SK-N-SH (cell line): ENCODE measurements at regions not wholly inside any gene's neighbourhood (a gene's known extent, or its start where the extent isn't known, plus 50 kb on each side); places are given as distances from the start of the nearest gene placed in this dataset.

Experiments
- CTCF ChIA-PET: fragments of 300-600, 350-600 bp; formaldehyde crosslinking; extraction: SDS; loops from one replicate; lab custom pipeline; 2021; lab: Yijun Ruan, JAX
- POLR2A ChIA-PET: fragments of 350-600 bp; sonication (Branson Sonifier 250); formaldehyde crosslinking; extraction: SDS; loops from one replicate; lab custom pipeline; 2020; ENCODE audit warnings: antibody characterized with exemption, inconsistent platforms; lab: Yijun Ruan, JAX
- DNase-seq: peaks from one replicate; pipeline ENCODE4 v3.0.0; 2012
- H2AFZ ChIP-seq: fragments of 200-600 bp; sonication (generic); 2 replicates; pipeline ENCODE4 v1.8.1; 2016; ENCODE audit warnings: antibody characterized with exemption, mild to moderate bottlenecking, low read depth
- H3F3A ChIP-seq: fragments of 200-600 bp; sonication (generic); replicated peaks from 2 replicates; pipeline ENCODE3; 2016; ENCODE audit warnings: antibody characterized with exemption, mild to moderate bottlenecking; ENCODE audit not compliant: insufficient read depth
- H3K27ac ChIP-seq, 2 experiments: fragments of 200-500 bp in 1 of 2; fragments of 200-600 bp in 1 of 2; sonication (Bioruptor generic) in 1 of 2; sonication (generic), shearing (Covaris generic) in 1 of 2; 2 replicates each; pipeline versions ENCODE4 v1.5.1 to v1.6.1; 2014 to 2016; ENCODE audit warnings: low read depth in 2 of 2, inconsistent platforms in 1 of 2, low read length in 1 of 2, mild to moderate bottlenecking in 1 of 2, mixed read lengths in 1 of 2
- H3K27me3 ChIP-seq: fragments of 200-600 bp; sonication (generic), shearing (Covaris generic); 2 replicates; pipeline ENCODE4 v1.6.1; 2016; ENCODE audit warnings: mixed run types; ENCODE audit not compliant: insufficient read depth
- H3K36me3 ChIP-seq, 2 experiments: fragments of 200-500 bp in 1 of 2; fragments of 200-600 bp in 1 of 2; sonication (Bioruptor generic) in 1 of 2; sonication (generic) in 1 of 2; replicated peaks in 1 of 2; 2 replicates each; pipeline versions ENCODE3 to v1.5.1; 2014 to 2016; ENCODE audit warnings: low read length in 1 of 2, mild to moderate bottlenecking in 1 of 2; ENCODE audit not compliant: insufficient read depth in 2 of 2, control insufficient read depth in 1 of 2
- H3K4me1 ChIP-seq, 2 experiments: fragments of 200-500 bp in 1 of 2; fragments of 200-600 bp in 1 of 2; sonication (Bioruptor generic) in 1 of 2; sonication (generic), shearing (Covaris generic) in 1 of 2; 2 replicates each; pipeline versions ENCODE4 v1.5.1 to v1.6.1; 2014 to 2016; ENCODE audit warnings: low read depth in 1 of 2, low read length in 1 of 2, mixed run types in 1 of 2; ENCODE audit not compliant: insufficient read depth in 2 of 2, control insufficient read depth in 1 of 2
- H3K4me2 ChIP-seq: fragments of 200-600 bp; sonication (generic), shearing (Covaris generic); 2 replicates; pipeline ENCODE4 v1.6.1; 2017; ENCODE audit warnings: mixed run types
- H3K4me3 ChIP-seq, 2 experiments: fragments of 200-500 bp in 1 of 2; fragments of 200-600 bp in 1 of 2; sonication (Bioruptor generic) in 1 of 2; sonication (generic), shearing (Covaris generic) in 1 of 2; 2 replicates each; pipeline versions ENCODE4 v1.5.1 to v1.8.1; 2014 to 2016; ENCODE audit warnings: low read depth in 2 of 2, inconsistent platforms in 1 of 2, low read length in 1 of 2, mild to moderate bottlenecking in 1 of 2, mixed read lengths in 1 of 2, moderate library complexity in 1 of 2
- H3K79me2 ChIP-seq: fragments of 200-600 bp; sonication (generic); 2 replicates; pipeline ENCODE4 v1.8.1; 2017; ENCODE audit warnings: mild to moderate bottlenecking; ENCODE audit not compliant: insufficient read depth
- H3K9ac ChIP-seq: fragments of 200-600 bp; sonication (generic); 2 replicates; pipeline ENCODE4 v1.6.1; 2017; ENCODE audit warnings: mixed run types
- H3K9me2 ChIP-seq: fragments of 200-600 bp; sonication (generic); 2 replicates; pipeline ENCODE4 v1.6.1; 2017; ENCODE audit warnings: mixed run types
- H3K9me3 ChIP-seq: fragments of 200-600 bp; sonication (generic); 2 replicates; pipeline ENCODE4 v1.6.1; 2017; ENCODE audit warnings: mixed run types, mild to moderate bottlenecking, moderate library complexity
- H4K20me1 ChIP-seq: fragments of 200-600 bp; sonication (generic); 2 replicates; pipeline ENCODE4 v1.6.1; 2017; ENCODE audit warnings: mild to moderate bottlenecking, mixed run types; ENCODE audit not compliant: insufficient read depth
- CHD2 ChIP-seq: fragments of 150-350 bp; IDR thresholded peaks from 2 replicates; pipeline ENCODE4 v1.6.1; 2018; ENCODE audit warnings: low read length; ENCODE audit not compliant: partially characterized antibody
- CTCF ChIP-seq: fragments of 200-600 bp; sonication (generic); IDR thresholded peaks from 2 replicates; pipeline ENCODE4 v1.6.1; 2017; ENCODE audit warnings: antibody characterized with exemption, mild to moderate bottlenecking, moderate library complexity
- ELF1 ChIP-seq: IDR thresholded peaks from 2 replicates; pipeline ENCODE4 v1.4.0; 2012
- FOSL2 ChIP-seq: IDR thresholded peaks from 2 replicates; pipeline ENCODE4 v1.4.0; 2012; ENCODE audit warnings: low read depth, mild to moderate bottlenecking, moderate library complexity, borderline replicate concordance
- FOXM1 ChIP-seq: IDR thresholded peaks from 2 replicates; pipeline ENCODE4 v1.4.0; 2012; ENCODE audit warnings: low read depth, mild to moderate bottlenecking
- GATA2 ChIP-seq: sonication (generic); formaldehyde crosslinking; IDR thresholded peaks from 2 replicates; pipeline ENCODE4 v1.5.0; 2020; ENCODE audit warnings: mild to moderate bottlenecking, missing genetic modification reagents
- JUND ChIP-seq: IDR thresholded peaks from 2 replicates; pipeline ENCODE4 v1.4.0; 2012
- MAX ChIP-seq: IDR thresholded peaks from 2 replicates; pipeline ENCODE4 v1.4.0; 2012; ENCODE audit warnings: low read depth
- MEF2A ChIP-seq: IDR thresholded peaks from 2 replicates; pipeline ENCODE4 v1.4.0; 2012; ENCODE audit warnings: low read depth, borderline replicate concordance
- MXI1 ChIP-seq: IDR thresholded peaks from 2 replicates; pipeline ENCODE4 v1.6.1; 2012; ENCODE audit warnings: mild to moderate bottlenecking, low read depth, low read length, improper control_type of control experiment
- RCOR1 ChIP-seq: fragments of 150-350 bp; IDR thresholded peaks from 2 replicates; pipeline ENCODE4 v1.6.1; 2017; ENCODE audit warnings: antibody characterized with exemption, low read length
- RFX5 ChIP-seq: IDR thresholded peaks from 2 replicates; pipeline ENCODE4 v1.6.1; 2012; ENCODE audit warnings: mild to moderate bottlenecking, improper control_type of control experiment, low read length
- SIN3A ChIP-seq: IDR thresholded peaks from 2 replicates; pipeline ENCODE4 v1.6.1; 2012; ENCODE audit warnings: low read depth, mild to moderate bottlenecking, low read length, moderate library complexity, borderline replicate concordance
- SMC3 ChIP-seq: IDR thresholded peaks from 2 replicates; pipeline ENCODE4 v1.6.1; 2012; ENCODE audit warnings: low read depth, low read length, improper control_type of control experiment
- USF2 ChIP-seq: fragments of 150-350 bp; IDR thresholded peaks from 2 replicates; pipeline ENCODE4 v1.6.1; 2017; ENCODE audit warnings: antibody characterized with exemption, low read length, low read depth, borderline replicate concordance
- WGBS: methylation state at CpG from one replicate; pipeline ENCODE4 v1.1.6; 2017; ENCODE audit warnings: low lambda C conversion rate; 5-methylcytosine and 5-hydroxymethylcytosine counted together

GRCh38 chr3:150061288-150062024 lies 90.8 kb upstream of the PFN2 start (continued):
- TF ChIP-seq FOXM1 (no peak), CTCF (no peak), USF2 (no peak), MXI1 (no peak)

- Histone ChIP-seq H3K4me2 (no peak overlapping the region), H3K9ac (no peak overlapping the region), H3K9me3 (no peaks in the 10 kb centered on the region), H3K36me3 (no peaks in the 10 kb centered on the region), H4K20me1 (no peaks in the 10 kb centered on the region), H3F3A (peaks cover 8% of the 10 kb centered on the region), H3K9me2 (no peaks in the 10 kb centered on the region), H3K4me3 (no peak overlapping the region), H3K27ac (no peak overlapping the region)
- CTCF ChIA-PET, result interaction anchor here (1.6 kb wide), 1 partner anchor 9 kb away, joined by 5 read pairs; no protein-coding TSS in a partner anchor
- no peak for DNase-seq
- TF ChIP-seq USF2 (no peak), FOXM1 (no peak), GATA2 (CRISPR knock-in tag) (no peak), FOSL2 (no peak), SMC3 (no peak), MEF2A (no peak), RCOR1 (no peak), JUND (no peak), ELF1 (no peak), MAX (no peak), RFX5 (no peak), SIN3A (no peak), CHD2 (no peak)
- TF ChIP-seq, all 33 proteins: peak for 0
- POLR2A ChIA-PET, result no interaction called here
- Histone ChIP-seq H3K27me3 (no peaks in the 10 kb centered on the region), H2AFZ (no peak overlapping the region), H3K79me2 (no peaks in the 10 kb centered on the region), H3K4me1 (no peaks in the 10 kb centered on the region)
- 78% methylated on average over 4 of the region's 4 CpGs for WGBS
Measured at GRCh38 chr3:150059729-150060128, 89.0 kb upstream of the PFN2 start.
